ENCODE measurements at regions not wholly inside any gene's neighbourhood (a gene's known extent, or its start where the extent isn't known, plus 50 kb on each side); places are given as distances from the start of the nearest gene placed in this dataset.

GRCh38 chr6:137361701-137362100 lies 132.5 kb downstream of the OLIG3 start:
- TF ChIP-seq CTCF (conservative IDR thresholded peaks at IDR 0.05; ENCODE audit: low read length) = no peak
- TF ChIP-seq EZH2phosphoT487 (IDR thresholded peaks at IDR 0.05; ENCODE audit: borderline replicate concordance) = no peak
